CD4-positive, alpha-beta T cell (primary cell): ENCODE measurements at regions not wholly inside any gene's neighbourhood (a gene's known extent, or its start where the extent isn't known, plus 50 kb on each side); places are given as distances from the start of the nearest gene placed in this dataset.

Source experiments
- ATAC-seq: fragments of 200-7000 bp; cut with Tn5 transposase; one replicate; pipeline ENCODE4 v1.10.0; 2022; ENCODE audit warnings: mild to moderate bottlenecking; ENCODE audit not compliant: poor library complexity
- CTCF ChIA-PET: fragments of 350-600 bp; sonication (Branson Sonifier 250); formaldehyde crosslinking; loops from one replicate; lab custom pipeline; 2021; ENCODE audit warnings: antibody characterized with exemption, inconsistent platforms; lab: Charles Lee
- POLR2A ChIA-PET: fragments of 350-600 bp; sonication (Branson Sonifier 250); formaldehyde crosslinking; loops from one replicate; lab custom pipeline; 2021; ENCODE audit warnings: antibody characterized with exemption, inconsistent platforms; lab: Charles Lee
- DNase-seq, 14 experiments: peaks; one replicate each; pipeline ENCODE4 v3.0.0-alpha.2; 2013 to 2020; ENCODE audit warnings: mixed read lengths in 2 of 14
- H3K27ac ChIP-seq, 2 donors: one replicate each; pipeline versions ENCODE4 v1.5.1 to v1.7.0; 2013; ENCODE audit warnings: low read length in 2 of 2, low read depth in 1 of 2, mild to moderate bottlenecking in 1 of 2
- H3K27me3 ChIP-seq, 2 experiments: 1 replicate in 1 of 2; 2 replicates in 1 of 2; pipeline versions ENCODE4 v1.6.1 to v1.7.0; 2013; ENCODE audit warnings: low read length in 2 of 2, control low read depth in 1 of 2, mild to moderate bottlenecking in 1 of 2, moderate library complexity in 1 of 2; ENCODE audit not compliant: insufficient read depth in 2 of 2, control insufficient read depth in 1 of 2
- H3K36me3 ChIP-seq: one replicate; pipeline ENCODE4 v1.6.1; 2013; ENCODE audit warnings: low read length, control low read depth; ENCODE audit not compliant: insufficient read depth
- H3K4me1 ChIP-seq: one replicate; pipeline ENCODE4 v1.6.1; 2013; ENCODE audit warnings: low read length, control low read depth; ENCODE audit not compliant: insufficient read depth
- H3K4me3 ChIP-seq: one replicate; pipeline ENCODE4 v1.5.1; 2013; ENCODE audit warnings: mild to moderate bottlenecking, low read length, moderate library complexity
- H3K9me3 ChIP-seq, 2 experiments: 1 replicate in 1 of 2; 2 replicates in 1 of 2; pipeline versions ENCODE4 v1.6.1 to v1.7.0; 2013; ENCODE audit warnings: low read length in 2 of 2, mild to moderate bottlenecking in 2 of 2, control low read depth in 1 of 2, moderate library complexity in 1 of 2; ENCODE audit not compliant: control insufficient read depth in 1 of 2, insufficient read depth in 1 of 2
- H3K27ac Mint-ChIP-seq: one replicate; pipeline ENCODE4 v1.8.0; 2020; ENCODE audit warnings: mixed read lengths
- H3K27me3 Mint-ChIP-seq: one replicate; pipeline ENCODE4 v1.8.0; 2021; ENCODE audit warnings: mixed read lengths
- H3K36me3 Mint-ChIP-seq: one replicate; pipeline ENCODE4 v1.8.0; 2021; ENCODE audit warnings: low read depth, mixed read lengths
- H3K4me1 Mint-ChIP-seq: one replicate; pipeline ENCODE4 v1.8.0; 2021; ENCODE audit warnings: low read depth, mixed read lengths
- H3K4me3 Mint-ChIP-seq: one replicate; pipeline ENCODE4 v1.8.0; 2020; ENCODE audit warnings: mild to moderate bottlenecking, mixed read lengths
- H3K9me3 Mint-ChIP-seq: one replicate; pipeline ENCODE4 v1.8.0; 2020; ENCODE audit warnings: mixed read lengths
- CTCF ChIP-seq: fragments of 200-600 bp; IDR thresholded peaks from one replicate; pipeline ENCODE4 v1.8.0; 2022; ENCODE audit warnings: antibody characterized with exemption, mild to moderate bottlenecking
- intact Hi-C, 2 experiments: fragments of 100-400 bp; cut with DNase I in 1 of 2; cut with micrococcal nuclease in 1 of 2; formaldehyde crosslinking; loops; one replicate each; pipeline versions ENCODE4 v1.15.1 to v1.9.0; 2023 to 2025; cut with DNase I, micrococcal nuclease

GRCh38 chr3:106049821-106050220 lies 181.0 kb upstream of the CBLB start:
- no peak overlapping the region for H3K4me3 Mint-ChIP-seq
- CTCF ChIA-PET, result interaction anchor here (0.6 kb wide), 1 partner anchor 345 kb away, joined by 3 read pairs; no protein-coding TSS in a partner anchor
- H3K36me3 ChIP-seq, result no peaks in the 10 kb centered on the region
- no peaks in the 10 kb centered on the region for H3K4me1 ChIP-seq
- peaks cover 2% of the 10 kb centered on the region for H3K9me3 Mint-ChIP-seq
- TF ChIP-seq CTCF, result no peak
- no peaks in the 10 kb centered on the region for H3K4me1 Mint-ChIP-seq
- no peak overlapping the region for H3K27ac Mint-ChIP-seq
- H3K27me3 ChIP-seq, result no peaks in the 10 kb centered on the region
- H3K4me3 ChIP-seq, result no peak overlapping the region
- no peak overlapping the region for H3K27ac ChIP-seq
- intact Hi-C loops, result no loop called here
- no peaks in the 10 kb centered on the region for H3K27me3 Mint-ChIP-seq
- H3K9me3 ChIP-seq, result no peaks in the 10 kb centered on the region
- DNase-seq (no peak), ATAC-seq (no peak)
- POLR2A ChIA-PET, result no interaction called here
- no peaks in the 10 kb centered on the region for H3K36me3 Mint-ChIP-seq

- TF ChIP-seq CTCF, result no peak
- Mint-ChIP-seq H3K27me3 (no peaks in the 10 kb centered on the region), H3K4me3 (no peak overlapping the region), H3K27ac (no peak overlapping the region), H3K36me3 (no peaks in the 10 kb centered on the region), H3K9me3 (peaks cover 3% of the 10 kb centered on the region), H3K4me1 (peaks cover 16% of the 10 kb centered on the region)
- Histone ChIP-seq H3K4me3 (no peak overlapping the region), H3K36me3 (no peaks in the 10 kb centered on the region), H3K27ac (no peak overlapping the region), H3K9me3 (no peaks in the 10 kb centered on the region), H3K27me3 (no peaks in the 10 kb centered on the region), H3K4me1 (no peaks in the 10 kb centered on the region)
- ChIA-PET POLR2A (no interaction called here), CTCF (no interaction called here)
- ATAC-seq (no peak), DNase-seq (no peak)
- intact Hi-C loops, result no loop called here
These were observed 188.1 kb upstream of the CBLB start for GRCh38 chr3:106056931-106057330.

GRCh38 chr3:106058475-106058874 lies 189.7 kb upstream of the CBLB start:
- no peak overlapping the region for H3K27ac Mint-ChIP-seq

More at GRCh38 chr3:106058475-106058874, 189.7 kb upstream of the CBLB start:
- Mint-ChIP-seq H3K4me1 (peaks cover 16% of the 10 kb centered on the region), H3K4me3 (no peak overlapping the region), H3K9me3 (peaks cover 6% of the 10 kb centered on the region), H3K36me3 (no peaks in the 10 kb centered on the region), H3K27me3 (no peaks in the 10 kb centered on the region)
- no peak overlapping the region for H3K27ac ChIP-seq
- POLR2A ChIA-PET, result interaction anchor here (0.5 kb wide), 1 partner anchor 431 kb away, joined by 5 read pairs; no protein-coding TSS in a partner anchor
- DNase-seq, result no peak
- H3K4me3 ChIP-seq, result no peak overlapping the region
- no peaks in the 10 kb centered on the region for H3K9me3 ChIP-seq
- TF ChIP-seq CTCF, result no peak
- no peaks in the 10 kb centered on the region for H3K4me1 ChIP-seq
- ATAC-seq, result no peak
- H3K36me3 ChIP-seq, result no peaks in the 10 kb centered on the region
- intact Hi-C loops, result no loop called here
- CTCF ChIA-PET, result interaction anchor here (1.1 kb wide), 1 partner anchor 13 kb away, joined by 3 read pairs; no protein-coding TSS in a partner anchor
- H3K27me3 ChIP-seq, result no peaks in the 10 kb centered on the region
